H1 (cell line): ENCODE measurements at regions not wholly inside any gene's neighbourhood (a gene's known extent, or its start where the extent isn't known, plus 50 kb on each side); places are given as distances from the start of the nearest gene placed in this dataset.

ENCODE experiments used
- CTCF ChIA-PET: fragments of 300-600 bp; sonication (Branson Sonifier 250); formaldehyde crosslinking; loops from one replicate; lab custom pipeline; 2021; ENCODE audit not compliant: partially characterized antibody; lab: Charles Lee
- POLR2A ChIA-PET: fragments of 300-600 bp; sonication (Branson Sonifier 250); formaldehyde crosslinking; loops from one replicate; lab custom pipeline; 2021; ENCODE audit warnings: inconsistent platforms; ENCODE audit not compliant: partially characterized antibody; lab: Charles Lee
- DNase-seq, 2 experiments: peaks; one replicate each; pipeline versions ENCODE4 v3.0.0 to v3.0.0-alpha.2; 2010 to 2022; ENCODE audit warnings: low spot score in 2 of 2, low read depth in 1 of 2, mixed read lengths in 1 of 2
- FAIRE-seq: peaks from 2 replicates; lab custom pipeline; 2011; peaks lifted over from hg19 to GRCh38; lab: Jason Lieb, UNC
- H2AFZ ChIP-seq: 2 replicates; pipeline ENCODE4 v1.8.1; 2012; ENCODE audit warnings: low read length, inconsistent platforms
- H2AK5ac ChIP-seq: 2 replicates; pipeline ENCODE4 v1.6.1; 2013; ENCODE audit warnings: low read depth, low read length
- H2BK120ac ChIP-seq: replicated peaks from 2 replicates; pipeline ENCODE3; 2013; ENCODE audit warnings: low read depth, low read length, inconsistent platforms
- H2BK12ac ChIP-seq: 2 replicates; pipeline ENCODE4 v1.6.1; 2013; ENCODE audit warnings: low read depth, low read length
- H2BK15ac ChIP-seq: 2 replicates; pipeline ENCODE4 v1.6.1; 2013; ENCODE audit warnings: low read length
- H2BK20ac ChIP-seq: 2 replicates; pipeline ENCODE4 v1.6.1; 2013; ENCODE audit warnings: low read length
- H2BK5ac ChIP-seq: 2 replicates; pipeline ENCODE4 v1.6.1; 2013; ENCODE audit warnings: low read depth, low read length
- H3K14ac ChIP-seq: 2 replicates; pipeline ENCODE4 v1.6.1; 2013; ENCODE audit warnings: inconsistent platforms; ENCODE audit not compliant: insufficient read length
- H3K18ac ChIP-seq: 2 replicates; pipeline ENCODE4 v1.6.1; 2013; ENCODE audit warnings: low read length; ENCODE audit errors: extremely low read depth
- H3K23ac ChIP-seq: 2 replicates; pipeline ENCODE4 v1.6.1; 2013; ENCODE audit warnings: inconsistent platforms; ENCODE audit not compliant: insufficient read length
- H3K23me2 ChIP-seq: 2 replicates; pipeline ENCODE4 v1.6.1; 2013; ENCODE audit warnings: low read depth, low read length
- H3K27ac ChIP-seq: 2 replicates; pipeline ENCODE4 v1.6.1; 2011; ENCODE audit warnings: low read depth, low read length, inconsistent platforms
- H3K27me3 ChIP-seq, 4 experiments: replicated peaks in 1 of 4; 1 replicate in 1 of 4; 2 replicates in 3 of 4; pipeline versions ENCODE4 v1.6.1 to v1.8.1; 2011 to 2013; ENCODE audit warnings: low read length in 3 of 4, mild to moderate bottlenecking in 3 of 4, inconsistent platforms in 2 of 4, mixed read lengths in 2 of 4, moderate library complexity in 1 of 4; ENCODE audit not compliant: control insufficient read depth in 3 of 4, insufficient read depth in 3 of 4; ENCODE audit errors: extremely low read depth in 1 of 4
- H3K36me3 ChIP-seq, 4 experiments: 2 replicates each; pipeline versions ENCODE4 v1.6.1 to v1.8.1; 2011 to 2013; ENCODE audit warnings: mild to moderate bottlenecking in 4 of 4, low read length in 3 of 4, moderate library complexity in 2 of 4, control low read depth in 1 of 4, inconsistent platforms in 1 of 4; ENCODE audit not compliant: insufficient read depth in 4 of 4, control insufficient read depth in 2 of 4
- H3K4ac ChIP-seq: replicated peaks from 2 replicates; pipeline ENCODE3; 2013; ENCODE audit warnings: low read length, low read depth, mixed read lengths, inconsistent platforms; ENCODE audit not compliant: insufficient read length
- H3K4me1 ChIP-seq, 4 experiments: replicated peaks in 1 of 4; 1 replicate in 1 of 4; 2 replicates in 3 of 4; pipeline versions ENCODE4 v1.6.1 to v1.8.1; 2011 to 2013; ENCODE audit warnings: low read length in 3 of 4, inconsistent platforms in 2 of 4, mixed read lengths in 1 of 4; ENCODE audit not compliant: insufficient read depth in 4 of 4, control insufficient read depth in 3 of 4
- H3K4me2 ChIP-seq, 2 experiments: 2 replicates each; pipeline versions ENCODE4 v1.6.1 to v1.8.1; 2011 to 2013; ENCODE audit warnings: low read depth in 2 of 2, low read length in 2 of 2, control low read depth in 1 of 2, inconsistent platforms in 1 of 2, mild to moderate bottlenecking in 1 of 2; ENCODE audit not compliant: insufficient read depth in 1 of 2
- H3K4me3 ChIP-seq, 4 experiments: fragments of 200-600, 300-600 bp in 1 of 4; sonication (generic), shearing (Covaris generic), sonication (Bioruptor Twin) in 1 of 4; 2 replicates each; pipeline versions ENCODE4 v1.5.1 to v1.8.1; 2011 to 2016; ENCODE audit warnings: low read length in 4 of 4, low read depth in 3 of 4, control low read depth in 2 of 4, inconsistent platforms in 2 of 4, mild to moderate bottlenecking in 2 of 4, mixed read lengths in 1 of 4, moderate library complexity in 1 of 4; ENCODE audit not compliant: insufficient read depth in 2 of 4; ENCODE audit errors: extremely low read depth in 1 of 4
- H3K56ac ChIP-seq: replicated peaks from 2 replicates; pipeline ENCODE3; 2013; ENCODE audit warnings: low read depth, mild to moderate bottlenecking, mixed read lengths, low read length, inconsistent platforms; ENCODE audit not compliant: insufficient read length
- H3K79me1 ChIP-seq: 2 replicates; pipeline ENCODE4 v1.6.1; 2013; ENCODE audit warnings: low read depth, low read length, control low read depth
- H3K79me2 ChIP-seq, 2 experiments: 2 replicates each; pipeline versions ENCODE4 v1.6.1 to v1.8.1; 2012 to 2013; ENCODE audit warnings: low read length in 2 of 2, mild to moderate bottlenecking in 2 of 2, inconsistent platforms in 1 of 2; ENCODE audit not compliant: insufficient read depth in 2 of 2, control insufficient read depth in 1 of 2
- H3K9ac ChIP-seq, 4 experiments: replicated peaks in 1 of 4; 1 replicate in 1 of 4; 2 replicates in 3 of 4; pipeline versions ENCODE4 v1.6.1 to v1.8.1; 2011 to 2013; ENCODE audit warnings: low read depth in 3 of 4, low read length in 3 of 4, control low read depth in 2 of 4, mild to moderate bottlenecking in 2 of 4, moderate library complexity in 2 of 4, inconsistent platforms in 1 of 4; ENCODE audit errors: extremely low read depth in 1 of 4
- H3K9me3 ChIP-seq, 2 experiments: 2 replicates each; pipeline versions ENCODE4 v1.6.1 to v1.8.1; 2012 to 2013; ENCODE audit warnings: mild to moderate bottlenecking in 2 of 2, moderate library complexity in 2 of 2, control low read depth in 1 of 2, inconsistent platforms in 1 of 2, low read depth in 1 of 2, low read length in 1 of 2, mixed read lengths in 1 of 2; ENCODE audit not compliant: insufficient read depth in 2 of 2
- H4K20me1 ChIP-seq, 2 experiments: replicated peaks in 1 of 2; 2 replicates each; pipeline versions ENCODE3 to v1.8.1; 2011 to 2013; ENCODE audit warnings: inconsistent platforms in 2 of 2, low read length in 2 of 2, mild to moderate bottlenecking in 1 of 2; ENCODE audit not compliant: insufficient read depth in 2 of 2, control insufficient read depth in 1 of 2
- H4K5ac ChIP-seq: 2 replicates; pipeline ENCODE4 v1.6.1; 2013; ENCODE audit warnings: low read length, low read depth, mixed read lengths, inconsistent platforms; ENCODE audit not compliant: insufficient read length
- H4K8ac ChIP-seq: 2 replicates; pipeline ENCODE4 v1.8.0; 2013; ENCODE audit warnings: mild to moderate bottlenecking, moderate library complexity, low read length, inconsistent platforms; ENCODE audit not compliant: insufficient read depth; ENCODE audit errors: extremely low read depth
- H4K91ac ChIP-seq: replicated peaks from 2 replicates; pipeline ENCODE3; 2013; ENCODE audit warnings: low read length, mixed read lengths, inconsistent platforms; ENCODE audit not compliant: insufficient read length
- CHD1 ChIP-seq: IDR thresholded peaks from 2 replicates; pipeline ENCODE4 v1.6.1; 2012; ENCODE audit warnings: low read depth, low read length, improper control_type of control experiment
- JUND ChIP-seq: IDR thresholded peaks from 2 replicates; pipeline ENCODE4 v1.6.1; 2011; ENCODE audit warnings: mild to moderate bottlenecking, improper control_type of control experiment, low read length
- KDM4A ChIP-seq: IDR thresholded peaks from one replicate; pipeline ENCODE4 v1.7.1; 2012; ENCODE audit warnings: low read depth, mild to moderate bottlenecking, moderate library complexity, low read length, inconsistent platforms; ENCODE audit not compliant: severe bottlenecking
- MAFK ChIP-seq: IDR thresholded peaks from 2 replicates; pipeline ENCODE4 v1.6.1; 2012; ENCODE audit warnings: low read depth, mild to moderate bottlenecking, improper control_type of control experiment, low read length
- WGBS, 2 experiments: shearing (Covaris generic) in 1 of 2; methylation state at CpG; one replicate each; pipeline versions ENCODE4 v1.1.6 to v1.1.7; 2013 to 2015; ENCODE audit warnings: low lambda C conversion rate in 2 of 2, mixed read lengths in 2 of 2, inconsistent platforms in 1 of 2, low coverage in 1 of 2, missing lambda C conversion rate in 1 of 2; ENCODE audit not compliant: insufficient replicate concordance in 2 of 2, insufficient coverage in 1 of 2, insufficient read length in 1 of 2; ENCODE audit errors: extremely low coverage in 1 of 2, missing lambda C conversion rate in 1 of 2; 5-methylcytosine and 5-hydroxymethylcytosine counted together

DNA sequence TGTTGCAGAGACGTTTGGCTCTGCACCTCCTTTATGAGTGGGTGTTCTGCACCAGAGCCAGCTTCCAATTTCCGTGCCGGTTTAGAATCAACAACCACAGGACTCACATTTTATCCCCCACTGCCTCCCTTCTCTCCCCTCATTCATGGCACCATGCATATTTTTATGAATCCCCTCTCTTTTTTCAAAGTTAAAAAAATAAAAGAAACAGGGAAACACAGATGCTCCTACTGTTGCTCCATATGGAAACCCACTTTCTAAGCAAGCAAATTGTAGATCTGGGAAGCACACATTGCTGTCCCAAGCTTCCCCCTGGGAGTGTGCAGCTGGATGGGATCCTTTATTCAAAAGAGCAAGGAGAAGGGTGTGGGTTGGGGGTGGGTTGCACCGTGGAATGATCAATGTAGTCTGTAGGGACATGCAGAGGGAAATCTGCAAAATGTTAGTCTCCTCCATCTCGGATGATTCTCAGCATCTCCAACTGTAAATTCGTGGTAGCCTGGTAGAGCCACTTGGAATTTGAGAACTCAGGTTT lies 410.0 kb upstream of the ADAMTSL1 start:
- Histone ChIP-seq H3K23ac (no peak overlapping the region), H3K56ac (no peak overlapping the region), H3K4me2 (no peak overlapping the region), H4K5ac (no peak overlapping the region), H2BK12ac (no peak overlapping the region), H3K9ac (no peak overlapping the region), H4K91ac (no peak overlapping the region), H3K9me3 (no peaks in the 10 kb centered on the region), H2BK5ac (no peak overlapping the region), H3K79me1 (no peaks in the 10 kb centered on the region), H2AK5ac (no peak overlapping the region), H2BK15ac (no peak overlapping the region), H2BK120ac (no peak overlapping the region), H3K79me2 (no peaks in the 10 kb centered on the region), H2AFZ (no peak overlapping the region), H3K23me2 (no peaks in the 10 kb centered on the region), H3K36me3 (no peaks in the 10 kb centered on the region), H3K4ac (no peak overlapping the region), H4K8ac (peak overlapping the region; percentile 51; the same call in 1 of the 2 replicates), H3K4me3 (no peak overlapping the region), H3K27ac (no peak overlapping the region), H3K4me1 (no peaks in the 10 kb centered on the region), H2BK20ac (no peak overlapping the region), H4K20me1 (no peaks in the 10 kb centered on the region)
- CTCF ChIA-PET: interaction anchor here (0.7 to 1.5 kb wide), 3 partner anchors 21 to 151 kb away, joined by 3 to 5 read pairs (median 3); no protein-coding TSS in a partner anchor
- POLR2A ChIA-PET: no interaction called here
- 79% methylated on average over 6 of the region's 6 CpGs; no CpG with 5 or more reads in 1 of the 2 experiments for WGBS, 2 experiments
- TF ChIP-seq CHD1: no peak
- TF ChIP-seq KDM4A: no peak
- TF ChIP-seq MAFK: no peak
- no peak for TF ChIP-seq JUND
- TF ChIP-seq, all 59 proteins: peak for 0
- Histone ChIP-seq H3K14ac (no peak overlapping the region), H3K27me3 (no peaks in the 10 kb centered on the region), H3K18ac (no peak overlapping the region)
- FAIRE-seq: no peak
- DNase-seq: no peak
